Breast epithelium (tissue), 4 donors: ENCODE measurements at regions not wholly inside any gene's neighbourhood (a gene's known extent, or its start where the extent isn't known, plus 50 kb on each side); places are given as distances from the start of the nearest gene placed in this dataset.

Experiments
- DNase-seq, 2 donors: peaks; one replicate each; pipeline ENCODE4 v3.0.0-alpha.2; 2019; ENCODE audit warnings: low spot score in 2 of 2
- H3K27ac ChIP-seq, 2 donors: fragments of 200-600 bp; sonication (generic) in 1 of 2; one replicate each; pipeline ENCODE4 v1.5.1; 2016 to 2019; ENCODE audit warnings: mild to moderate bottlenecking in 1 of 2
- H3K27me3 ChIP-seq, 2 donors: fragments of 200-600 bp; sonication (generic) in 1 of 2; one replicate each; pipeline versions ENCODE4 v1.5.1 to v1.6.0; 2017 to 2019; ENCODE audit warnings: control low read depth in 1 of 2, mild to moderate bottlenecking in 1 of 2
- H3K36me3 ChIP-seq: fragments of 200-600 bp; one replicate; pipeline ENCODE4 v1.5.1; 2019
- H3K4me1 ChIP-seq, 2 donors: fragments of 200-600 bp; sonication (generic); one replicate each; pipeline ENCODE4 v1.5.1; 2016 to 2019; ENCODE audit warnings: control low read depth in 1 of 2
- H3K4me3 ChIP-seq, 3 donors: fragments of 200-600 bp; sonication (generic); 1 replicate in 2 of 3; 2 replicates in 1 of 3; pipeline ENCODE4 v1.5.1; 2016 to 2019; ENCODE audit warnings: mild to moderate bottlenecking in 3 of 3, moderate library complexity in 2 of 3
- H3K9me3 ChIP-seq, 2 donors: fragments of 200-600 bp; sonication (generic) in 1 of 2; one replicate each; pipeline ENCODE4 v1.5.1; 2016 to 2019; ENCODE audit warnings: control low read depth in 1 of 2
- POLR2A ChIP-seq: fragments of 450-650 bp; IDR thresholded peaks from one replicate; pipeline ENCODE4 v1.6.1; 2016; ENCODE audit warnings: antibody characterized with exemption, mild to moderate bottlenecking, moderate library complexity
- POLR2AphosphoS5 ChIP-seq, 3 donors: sonication (generic); formaldehyde crosslinking; IDR thresholded peaks; one replicate each; pipeline ENCODE4 v1.6.1; 2017; ENCODE audit warnings: antibody characterized with exemption in 3 of 3
- intact Hi-C: fragments of 100-400 bp; cut with DNase I; formaldehyde crosslinking; loops from one replicate; pipeline ENCODE4 v1.15.1; 2023; ENCODE audit warnings: low total_unique reads
- TF ChIP-seq, protein P1 (sequence below), 3 donors: fragments of 450-650 bp; IDR thresholded peaks; one replicate each; pipeline ENCODE4 v1.5.1; 2016 to 2017; ENCODE audit warnings: antibody characterized with exemption in 3 of 3, mild to moderate bottlenecking in 3 of 3, moderate library complexity in 3 of 3

DNA sequence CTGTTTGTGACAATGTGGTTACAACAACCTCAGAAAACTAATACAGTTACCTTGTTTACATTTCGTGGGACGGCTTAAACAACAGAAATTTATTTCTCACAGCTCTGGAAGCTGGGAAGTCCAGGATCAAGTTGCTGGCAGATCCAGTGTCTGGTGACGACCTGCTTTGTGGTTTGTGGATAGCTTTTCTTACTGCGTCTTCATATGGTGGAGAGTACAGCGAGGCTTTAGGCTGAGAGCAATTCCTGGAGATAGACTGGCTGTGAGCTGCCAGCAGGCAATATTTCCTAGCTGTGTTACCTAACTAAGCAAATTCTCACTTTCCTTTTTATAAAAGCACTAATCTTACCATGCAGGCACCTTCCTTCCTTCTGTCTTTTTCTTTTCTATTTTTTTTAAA, 1203.5 kb upstream of the PRR20A start:
- Histone ChIP-seq H3K9me3 (no peaks in the 10 kb centered on the region), H3K36me3 (no peaks in the 10 kb centered on the region), H3K27me3 (no peaks in the 10 kb centered on the region), H3K4me1 (no peaks in the 10 kb centered on the region), H3K4me3 (no peak overlapping the region), H3K27ac (no peak overlapping the region)
- TF ChIP-seq POLR2A: no peak
- TF ChIP-seq POLR2AphosphoS5 (IDR thresholded peaks at IDR 0.05): no peak
- TF ChIP-seq, protein P1, sequence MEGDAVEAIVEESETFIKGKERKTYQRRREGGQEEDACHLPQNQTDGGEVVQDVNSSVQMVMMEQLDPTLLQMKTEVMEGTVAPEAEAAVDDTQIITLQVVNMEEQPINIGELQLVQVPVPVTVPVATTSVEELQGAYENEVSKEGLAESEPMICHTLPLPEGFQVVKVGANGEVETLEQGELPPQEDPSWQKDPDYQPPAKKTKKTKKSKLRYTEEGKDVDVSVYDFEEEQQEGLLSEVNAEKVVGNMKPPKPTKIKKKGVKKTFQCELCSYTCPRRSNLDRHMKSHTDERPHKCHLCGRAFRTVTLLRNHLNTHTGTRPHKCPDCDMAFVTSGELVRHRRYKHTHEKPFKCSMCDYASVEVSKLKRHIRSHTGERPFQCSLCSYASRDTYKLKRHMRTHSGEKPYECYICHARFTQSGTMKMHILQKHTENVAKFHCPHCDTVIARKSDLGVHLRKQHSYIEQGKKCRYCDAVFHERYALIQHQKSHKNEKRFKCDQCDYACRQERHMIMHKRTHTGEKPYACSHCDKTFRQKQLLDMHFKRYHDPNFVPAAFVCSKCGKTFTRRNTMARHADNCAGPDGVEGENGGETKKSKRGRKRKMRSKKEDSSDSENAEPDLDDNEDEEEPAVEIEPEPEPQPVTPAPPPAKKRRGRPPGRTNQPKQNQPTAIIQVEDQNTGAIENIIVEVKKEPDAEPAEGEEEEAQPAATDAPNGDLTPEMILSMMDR (IDR thresholded peaks at IDR 0.05): no peak
- intact Hi-C loops: no loop called here
- DNase-seq: no peak

DNA sequence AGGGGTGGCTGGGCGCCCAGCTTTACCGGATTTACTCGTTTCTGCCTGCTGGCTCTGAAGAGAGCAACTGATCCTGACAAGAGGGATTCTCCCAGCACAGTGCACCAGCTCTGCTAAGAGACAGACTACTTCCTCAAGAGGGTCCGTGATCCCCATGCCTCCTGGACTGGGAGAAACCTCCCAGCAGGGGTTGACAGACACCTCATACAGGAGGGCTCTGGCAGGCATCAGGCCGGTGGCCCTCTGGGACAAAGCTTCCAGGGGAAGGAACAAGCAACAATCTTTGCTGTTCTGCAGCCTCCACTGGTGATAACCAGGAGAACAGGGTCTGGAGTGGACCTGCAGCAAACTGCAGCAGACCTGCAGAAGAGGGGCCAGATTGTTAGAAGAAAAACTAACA, 1192.5 kb upstream of the PRR20A start:
- Histone ChIP-seq H3K27ac (no peak overlapping the region), H3K4me3 (no peak overlapping the region), H3K36me3 (no peaks in the 10 kb centered on the region), H3K9me3 (no peaks in the 10 kb centered on the region), H3K27me3 (no peaks in the 10 kb centered on the region), H3K4me1 (no peaks in the 10 kb centered on the region)
- DNase-seq: no peak
- intact Hi-C loops: no loop called here
- TF ChIP-seq POLR2A (no peak), POLR2AphosphoS5 (IDR thresholded peaks at IDR 0.05) (no peak)
- TF ChIP-seq, protein P1 (IDR thresholded peaks at IDR 0.05): no peak

DNA sequence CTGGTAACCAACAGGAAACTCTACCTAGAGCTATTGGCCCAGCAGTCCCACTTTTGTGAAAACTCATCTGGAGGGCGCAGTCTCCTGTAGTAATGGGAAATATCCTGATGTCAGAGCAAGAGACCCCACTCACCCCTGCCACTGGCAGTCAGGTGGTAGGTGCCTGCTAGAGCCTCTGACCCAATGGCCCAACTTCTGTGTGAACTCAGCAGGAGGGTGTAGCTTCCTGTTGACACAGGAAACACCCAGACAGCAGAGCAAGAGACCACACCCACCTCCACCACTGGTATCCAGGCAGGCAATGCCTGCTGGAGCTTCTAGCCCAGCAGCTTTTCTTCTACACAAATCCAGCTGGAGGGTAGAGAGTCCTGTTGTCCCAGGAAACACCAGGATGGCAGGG, 1176.8 kb upstream of the PRR20A start:
- no peak for TF ChIP-seq POLR2A
- TF ChIP-seq POLR2AphosphoS5 (IDR thresholded peaks at IDR 0.05): no peak
- TF ChIP-seq, protein P1 (IDR thresholded peaks at IDR 0.05): no peak
- Histone ChIP-seq H3K27me3 (no peaks in the 10 kb centered on the region), H3K36me3 (no peaks in the 10 kb centered on the region), H3K9me3 (no peaks in the 10 kb centered on the region), H3K4me1 (no peaks in the 10 kb centered on the region), H3K4me3 (no peak overlapping the region), H3K27ac (no peak overlapping the region)
- DNase-seq: no peak
- intact Hi-C loops: no loop called here

DNA sequence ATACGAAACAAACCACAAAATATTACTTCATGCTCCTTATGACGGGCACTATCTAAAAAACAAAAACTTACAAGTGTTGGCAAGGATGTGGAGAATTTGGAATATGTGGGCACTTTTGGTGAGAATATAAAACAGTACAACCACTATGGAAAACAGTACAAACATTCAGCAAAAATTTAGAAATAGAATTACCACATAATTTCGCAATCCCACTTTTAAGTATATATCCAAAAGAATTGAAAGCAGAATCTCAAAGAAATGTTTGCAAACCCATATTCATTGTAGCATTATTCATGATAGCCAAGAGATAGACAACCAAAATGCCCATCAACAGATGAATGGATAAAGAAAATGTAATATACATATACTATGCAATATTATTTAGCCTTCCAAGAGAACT, 1173.7 kb upstream of the PRR20A start:
- intact Hi-C loops: no loop called here
- Histone ChIP-seq H3K27ac (no peak overlapping the region), H3K36me3 (no peaks in the 10 kb centered on the region), H3K9me3 (no peaks in the 10 kb centered on the region), H3K27me3 (no peaks in the 10 kb centered on the region), H3K4me1 (no peaks in the 10 kb centered on the region), H3K4me3 (no peak overlapping the region)
- TF ChIP-seq POLR2A: no peak
- TF ChIP-seq POLR2AphosphoS5 (IDR thresholded peaks at IDR 0.05): no peak
- TF ChIP-seq, protein P1 (IDR thresholded peaks at IDR 0.05): no peak
- no peak for DNase-seq

DNA sequence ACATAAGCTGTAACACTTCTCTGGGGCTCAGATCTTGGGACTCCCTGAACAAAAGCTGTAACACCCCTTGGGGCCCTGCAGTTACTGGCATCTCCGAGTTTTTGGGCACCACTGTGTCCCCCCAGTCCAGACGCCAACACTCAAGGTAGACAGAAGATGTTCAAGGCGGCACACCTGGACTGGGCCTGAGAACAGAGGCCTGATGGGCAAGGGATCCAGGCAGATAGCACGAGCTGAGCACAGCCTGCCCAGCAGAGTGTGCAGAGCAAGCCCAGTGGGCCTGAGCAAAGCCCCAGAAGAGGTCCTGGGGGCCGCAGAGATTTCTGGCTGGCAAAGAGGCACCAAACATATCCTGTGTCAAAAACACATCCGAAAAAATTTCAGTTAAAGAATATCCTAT, 1163.3 kb upstream of the PRR20A start:
- no peak for DNase-seq
- H3K36me3 ChIP-seq: no peaks in the 10 kb centered on the region
- intact Hi-C loops: no loop called here
- H3K4me1 ChIP-seq: no peaks in the 10 kb centered on the region
- peaks cover 0 to 8% of the 10 kb centered on the region in 2 donors for H3K9me3 ChIP-seq
- H3K27ac ChIP-seq: no peak overlapping the region
- H3K27me3 ChIP-seq: no peaks in the 10 kb centered on the region
- H3K4me3 ChIP-seq: no peak overlapping the region
- TF ChIP-seq, protein P1 (IDR thresholded peaks at IDR 0.05): no peak
- no peak for TF ChIP-seq POLR2A
- no peak for TF ChIP-seq POLR2AphosphoS5 (IDR thresholded peaks at IDR 0.05)
